GM23338 (cell line): ENCODE measurements at regions not wholly inside any gene's neighbourhood (a gene's known extent, or its start where the extent isn't known, plus 50 kb on each side); places are given as distances from the start of the nearest gene placed in this dataset.

Experiments used
- ATAC-seq: fragments of 200-7000 bp; cut with Tn5 transposase; 3 replicates; pipeline ENCODE4 v1.9.1; 2020
- DNase-seq: peaks from one replicate; pipeline ENCODE4 v3.0.0-alpha.2; 2015; ENCODE audit warnings: low spot score
- H2AFZ ChIP-seq: fragments of 200-600 bp; sonication (generic); 2 replicates; pipeline ENCODE4 v1.8.0; 2016; ENCODE audit warnings: antibody characterized with exemption, mild to moderate bottlenecking, moderate library complexity
- H3F3A ChIP-seq: fragments of 200-600 bp; sonication (generic); replicated peaks from 2 replicates; pipeline ENCODE4 v1.8.0; 2017; ENCODE audit warnings: antibody characterized with exemption, mixed run types, low read depth
- H3K27ac ChIP-seq: fragments of 200-600 bp; sonication (generic); 2 replicates; pipeline ENCODE4 v1.6.1; 2016; ENCODE audit warnings: low read depth
- H3K27me3 ChIP-seq: fragments of 200-600 bp; sonication (generic); 2 replicates; pipeline ENCODE4 v1.8.0; 2016; ENCODE audit warnings: mild to moderate bottlenecking, mixed run types, moderate library complexity; ENCODE audit not compliant: insufficient read depth
- H3K36me3 ChIP-seq: fragments of 200-600 bp; sonication (generic); 2 replicates; pipeline ENCODE4 v1.8.0; 2016; ENCODE audit warnings: mild to moderate bottlenecking; ENCODE audit not compliant: insufficient read depth
- H3K4me1 ChIP-seq: fragments of 200-600 bp; sonication (generic); 2 replicates; pipeline ENCODE4 v1.8.0; 2016; ENCODE audit warnings: mild to moderate bottlenecking, moderate library complexity; ENCODE audit not compliant: insufficient read depth
- H3K4me2 ChIP-seq: fragments of 200-600 bp; sonication (generic); 2 replicates; pipeline ENCODE4 v1.7.1; 2017; ENCODE audit warnings: mixed run types
- H3K4me3 ChIP-seq: fragments of 200-600 bp; sonication (generic); 2 replicates; pipeline ENCODE4 v1.6.1; 2016; ENCODE audit warnings: mixed run types
- H3K79me2 ChIP-seq: fragments of 200-600 bp; sonication (generic); replicated peaks from 2 replicates; pipeline ENCODE4 v1.8.0; 2017; ENCODE audit warnings: mild to moderate bottlenecking; ENCODE audit not compliant: insufficient read depth
- H3K9me2 ChIP-seq: fragments of 200-600 bp; sonication (generic); 2 replicates; pipeline ENCODE4 v1.8.0; 2017; ENCODE audit not compliant: insufficient read depth
- H4K20me1 ChIP-seq: fragments of 200-600 bp; sonication (generic); replicated peaks from 2 replicates; pipeline ENCODE4 v1.8.0; 2017; ENCODE audit warnings: mild to moderate bottlenecking; ENCODE audit not compliant: insufficient read depth
- H3K27ac Mint-ChIP-seq: 2 replicates; pipeline ENCODE4 v1.8.0; 2020; ENCODE audit warnings: inconsistent platforms, mild to moderate bottlenecking, moderate library complexity, mixed read lengths
- H3K27me3 Mint-ChIP-seq: 3 replicates; pipeline ENCODE4 v1.8.0; 2022; ENCODE audit warnings: low read depth, mild to moderate bottlenecking, moderate library complexity, mixed read lengths, inconsistent platforms; ENCODE audit not compliant: insufficient read depth, poor library complexity
- H3K36me3 Mint-ChIP-seq: 3 replicates; pipeline ENCODE4 v1.8.0; 2021; ENCODE audit warnings: low read depth, mild to moderate bottlenecking, inconsistent platforms, moderate library complexity, mixed read lengths
- H3K4me1 Mint-ChIP-seq: 3 replicates; pipeline ENCODE4 v1.8.0; 2020; ENCODE audit warnings: mild to moderate bottlenecking, inconsistent platforms, mixed read lengths
- H3K4me3 Mint-ChIP-seq: 3 replicates; pipeline ENCODE4 v1.8.0; 2021; ENCODE audit warnings: moderate library complexity, mild to moderate bottlenecking, inconsistent platforms, mixed read lengths
- H3K9me3 Mint-ChIP-seq: 3 replicates; pipeline ENCODE4 v1.8.0; 2020; ENCODE audit warnings: moderate library complexity, mild to moderate bottlenecking, inconsistent platforms, mixed read lengths
- CREB1 ChIP-seq: fragments of 250-450 bp; sonication (Bioruptor Pico); IDR thresholded peaks from 2 replicates; pipeline ENCODE4 v1.5.0; 2020; ENCODE audit warnings: low read depth, mild to moderate bottlenecking, moderate library complexity
- CTCF ChIP-seq, 2 experiments: fragments of 200-600 bp in 1 of 2; sonication (generic) in 1 of 2; conservative IDR thresholded peaks; 2 replicates each; pipeline versions ENCODE4 v1.5.1 to v1.6.1; 2016 to 2017; ENCODE audit warnings: antibody characterized with exemption in 2 of 2, low read depth in 2 of 2, mild to moderate bottlenecking in 2 of 2, moderate library complexity in 1 of 2
- ETS1 ChIP-seq: IDR thresholded peaks from 2 replicates; pipeline ENCODE4 v1.6.1; 2016; ENCODE audit warnings: antibody characterized with exemption
- EZH2 ChIP-seq: fragments of 200-600 bp; sonication (generic); IDR thresholded peaks from one replicate; pipeline ENCODE4 v1.8.0; 2017; ENCODE audit warnings: antibody characterized with exemption, mild to moderate bottlenecking, low read depth; ENCODE audit not compliant: unreplicated experiment
- EZH2phosphoT487 ChIP-seq: fragments of 200-600 bp; sonication (generic); IDR thresholded peaks from one replicate; pipeline ENCODE4 v1.8.1; 2018; ENCODE audit warnings: antibody characterized with exemption; ENCODE audit not compliant: unreplicated experiment
- JUNB ChIP-seq: IDR thresholded peaks from one replicate; pipeline ENCODE4 v1.6.1; 2016; ENCODE audit warnings: antibody characterized with exemption; ENCODE audit not compliant: unreplicated experiment
- NANOG ChIP-seq: IDR thresholded peaks from 2 replicates; pipeline ENCODE4 v1.6.1; 2016; ENCODE audit warnings: antibody characterized with exemption, borderline replicate concordance
- POLR2AphosphoS5 ChIP-seq: IDR thresholded peaks from 2 replicates; pipeline ENCODE4 v1.6.1; 2016; ENCODE audit warnings: antibody characterized with exemption, low read depth
- REST ChIP-seq: IDR thresholded peaks from one replicate; pipeline ENCODE4 v1.6.1; 2018; ENCODE audit warnings: antibody characterized with exemption; ENCODE audit not compliant: unreplicated experiment
- STAT1 ChIP-seq: IDR thresholded peaks from one replicate; pipeline ENCODE4 v1.6.1; 2016; ENCODE audit warnings: antibody characterized with exemption; ENCODE audit not compliant: unreplicated experiment
- ZNF114 ChIP-seq: fragments of 250-450 bp; sonication (Bioruptor Pico); IDR thresholded peaks from 2 replicates; pipeline ENCODE4 v1.5.0; 2020; ENCODE audit warnings: mild to moderate bottlenecking, moderate library complexity
- ZNF331 ChIP-seq: fragments of 250-450 bp; sonication (Bioruptor Pico); IDR thresholded peaks from 2 replicates; pipeline ENCODE4 v1.5.0; 2020; ENCODE audit warnings: low read depth, mild to moderate bottlenecking, moderate library complexity
- TF ChIP-seq, protein P1 (sequence below): fragments of 250-450 bp; sonication (Bioruptor Pico); IDR thresholded peaks from 2 replicates; pipeline ENCODE4 v1.5.0; 2020; ENCODE audit warnings: mild to moderate bottlenecking, moderate library complexity

GRCh38 chr4:113849771-113850170 lies 88.2 kb upstream of the CAMK2D start:
- no peak overlapping the region for H3K27ac ChIP-seq
- Mint-ChIP-seq H3K4me1 (no peaks in the 10 kb centered on the region), H3K9me3 (peaks cover 19% of the 10 kb centered on the region; the same call in 2 of the 3 replicates), H3K27ac (no peak overlapping the region), H3K4me3 (no peak overlapping the region), H3K27me3 (no peaks in the 10 kb centered on the region), H3K36me3 (peaks cover 11% of the 10 kb centered on the region; the same call in 2 of the 3 replicates)
- H3K4me2 ChIP-seq: no peak overlapping the region
- no peaks in the 10 kb centered on the region for H3F3A ChIP-seq
- no peaks in the 10 kb centered on the region for H3K79me2 ChIP-seq
- TF ChIP-seq STAT1 (no peak), REST (no peak), EZH2 (no peak), CTCF (conservative IDR thresholded peaks at IDR 0.05; ENCODE audit: low read depth in 2 of 2) (no peak), EZH2phosphoT487 (no peak), ETS1 (no peak), ZNF331 (CRISPR knock-in tag) (no peak), JUNB (no peak), NANOG (no peak), CREB1 (no peak), POLR2AphosphoS5 (no peak), ZNF114 (CRISPR knock-in tag) (no peak)
- TF ChIP-seq, protein P1, sequence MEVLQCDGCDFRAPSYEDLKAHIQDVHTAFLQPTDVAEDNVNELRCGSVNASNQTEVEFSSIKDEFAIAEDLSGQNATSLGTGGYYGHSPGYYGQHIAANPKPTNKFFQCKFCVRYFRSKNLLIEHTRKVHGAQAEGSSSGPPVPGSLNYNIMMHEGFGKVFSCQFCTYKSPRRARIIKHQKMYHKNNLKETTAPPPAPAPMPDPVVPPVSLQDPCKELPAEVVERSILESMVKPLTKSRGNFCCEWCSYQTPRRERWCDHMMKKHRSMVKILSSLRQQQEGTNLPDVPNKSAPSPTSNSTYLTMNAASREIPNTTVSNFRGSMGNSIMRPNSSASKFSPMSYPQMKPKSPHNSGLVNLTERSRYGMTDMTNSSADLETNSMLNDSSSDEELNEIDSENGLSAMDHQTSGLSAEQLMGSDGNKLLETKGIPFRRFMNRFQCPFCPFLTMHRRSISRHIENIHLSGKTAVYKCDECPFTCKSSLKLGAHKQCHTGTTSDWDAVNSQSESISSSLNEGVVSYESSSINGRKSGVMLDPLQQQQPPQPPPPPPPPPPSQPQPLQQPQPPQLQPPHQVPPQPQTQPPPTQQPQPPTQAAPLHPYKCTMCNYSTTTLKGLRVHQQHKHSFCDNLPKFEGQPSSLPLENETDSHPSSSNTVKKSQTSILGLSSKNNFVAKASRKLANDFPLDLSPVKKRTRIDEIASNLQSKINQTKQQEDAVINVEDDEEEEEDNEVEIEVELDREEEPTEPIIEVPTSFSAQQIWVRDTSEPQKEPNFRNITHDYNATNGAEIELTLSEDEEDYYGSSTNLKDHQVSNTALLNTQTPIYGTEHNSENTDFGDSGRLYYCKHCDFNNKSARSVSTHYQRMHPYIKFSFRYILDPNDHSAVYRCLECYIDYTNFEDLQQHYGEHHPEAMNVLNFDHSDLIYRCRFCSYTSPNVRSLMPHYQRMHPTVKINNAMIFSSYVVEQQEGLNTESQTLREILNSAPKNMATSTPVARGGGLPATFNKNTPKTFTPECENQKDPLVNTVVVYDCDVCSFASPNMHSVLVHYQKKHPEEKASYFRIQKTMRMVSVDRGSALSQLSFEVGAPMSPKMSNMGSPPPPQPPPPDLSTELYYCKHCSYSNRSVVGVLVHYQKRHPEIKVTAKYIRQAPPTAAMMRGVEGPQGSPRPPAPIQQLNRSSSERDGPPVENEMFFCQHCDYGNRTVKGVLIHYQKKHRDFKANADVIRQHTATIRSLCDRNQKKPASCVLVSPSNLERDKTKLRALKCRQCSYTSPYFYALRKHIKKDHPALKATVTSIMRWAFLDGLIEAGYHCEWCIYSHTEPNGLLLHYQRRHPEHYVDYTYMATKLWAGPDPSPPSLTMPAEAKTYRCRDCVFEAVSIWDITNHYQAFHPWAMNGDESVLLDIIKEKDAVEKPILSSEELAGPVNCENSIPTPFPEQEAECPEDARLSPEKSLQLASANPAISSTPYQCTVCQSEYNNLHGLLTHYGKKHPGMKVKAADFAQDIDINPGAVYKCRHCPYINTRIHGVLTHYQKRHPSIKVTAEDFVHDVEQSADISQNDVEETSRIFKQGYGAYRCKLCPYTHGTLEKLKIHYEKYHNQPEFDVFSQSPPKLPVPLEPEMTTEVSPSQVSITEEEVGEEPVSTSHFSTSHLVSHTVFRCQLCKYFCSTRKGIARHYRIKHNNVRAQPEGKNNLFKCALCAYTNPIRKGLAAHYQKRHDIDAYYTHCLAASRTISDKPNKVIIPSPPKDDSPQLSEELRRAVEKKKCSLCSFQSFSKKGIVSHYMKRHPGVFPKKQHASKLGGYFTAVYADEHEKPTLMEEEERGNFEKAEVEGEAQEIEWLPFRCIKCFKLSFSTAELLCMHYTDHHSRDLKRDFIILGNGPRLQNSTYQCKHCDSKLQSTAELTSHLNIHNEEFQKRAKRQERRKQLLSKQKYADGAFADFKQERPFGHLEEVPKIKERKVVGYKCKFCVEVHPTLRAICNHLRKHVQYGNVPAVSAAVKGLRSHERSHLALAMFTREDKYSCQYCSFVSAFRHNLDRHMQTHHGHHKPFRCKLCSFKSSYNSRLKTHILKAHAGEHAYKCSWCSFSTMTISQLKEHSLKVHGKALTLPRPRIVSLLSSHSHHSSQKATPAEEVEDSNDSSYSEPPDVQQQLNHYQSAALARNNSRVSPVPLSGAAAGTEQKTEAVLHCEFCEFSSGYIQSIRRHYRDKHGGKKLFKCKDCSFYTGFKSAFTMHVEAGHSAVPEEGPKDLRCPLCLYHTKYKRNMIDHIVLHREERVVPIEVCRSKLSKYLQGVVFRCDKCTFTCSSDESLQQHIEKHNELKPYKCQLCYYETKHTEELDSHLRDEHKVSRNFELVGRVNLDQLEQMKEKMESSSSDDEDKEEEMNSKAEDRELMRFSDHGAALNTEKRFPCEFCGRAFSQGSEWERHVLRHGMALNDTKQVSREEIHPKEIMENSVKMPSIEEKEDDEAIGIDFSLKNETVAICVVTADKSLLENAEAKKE: no peak
- no peaks in the 10 kb centered on the region for H3K9me2 ChIP-seq
- H3K27me3 ChIP-seq: no peaks in the 10 kb centered on the region
- DNase-seq (no peak), ATAC-seq (no peak)
- no peaks in the 10 kb centered on the region for H3K4me1 ChIP-seq
- no peaks in the 10 kb centered on the region; the same call in 1 of the 2 replicates for H3K36me3 ChIP-seq
- no peak overlapping the region for H2AFZ ChIP-seq
- H4K20me1 ChIP-seq: no peaks in the 10 kb centered on the region
- H3K4me3 ChIP-seq: no peak overlapping the region
